SK-N-SH (cell line): ENCODE measurements at regions not wholly inside any gene's neighbourhood (a gene's known extent, or its start where the extent isn't known, plus 50 kb on each side); places are given as distances from the start of the nearest gene placed in this dataset.

Source experiments
- CTCF ChIA-PET: fragments of 300-600, 350-600 bp; formaldehyde crosslinking; extraction: SDS; loops from one replicate; lab custom pipeline; 2021; lab: Yijun Ruan, JAX
- POLR2A ChIA-PET: fragments of 350-600 bp; sonication (Branson Sonifier 250); formaldehyde crosslinking; extraction: SDS; loops from one replicate; lab custom pipeline; 2020; ENCODE audit warnings: antibody characterized with exemption, inconsistent platforms; lab: Yijun Ruan, JAX
- DNase-seq: peaks from one replicate; pipeline ENCODE4 v3.0.0; 2012
- H2AFZ ChIP-seq: fragments of 200-600 bp; sonication (generic); 2 replicates; pipeline ENCODE4 v1.8.1; 2016; ENCODE audit warnings: antibody characterized with exemption, mild to moderate bottlenecking, low read depth
- H3F3A ChIP-seq: fragments of 200-600 bp; sonication (generic); replicated peaks from 2 replicates; pipeline ENCODE3; 2016; ENCODE audit warnings: antibody characterized with exemption, mild to moderate bottlenecking; ENCODE audit not compliant: insufficient read depth
- H3K27ac ChIP-seq, 2 experiments: fragments of 200-500 bp in 1 of 2; fragments of 200-600 bp in 1 of 2; sonication (Bioruptor generic) in 1 of 2; sonication (generic), shearing (Covaris generic) in 1 of 2; 2 replicates each; pipeline versions ENCODE4 v1.5.1 to v1.6.1; 2014 to 2016; ENCODE audit warnings: low read depth in 2 of 2, inconsistent platforms in 1 of 2, low read length in 1 of 2, mild to moderate bottlenecking in 1 of 2, mixed read lengths in 1 of 2
- H3K27me3 ChIP-seq: fragments of 200-600 bp; sonication (generic), shearing (Covaris generic); 2 replicates; pipeline ENCODE4 v1.6.1; 2016; ENCODE audit warnings: mixed run types; ENCODE audit not compliant: insufficient read depth
- H3K36me3 ChIP-seq, 2 experiments: fragments of 200-500 bp in 1 of 2; fragments of 200-600 bp in 1 of 2; sonication (Bioruptor generic) in 1 of 2; sonication (generic) in 1 of 2; replicated peaks in 1 of 2; 2 replicates each; pipeline versions ENCODE3 to v1.5.1; 2014 to 2016; ENCODE audit warnings: low read length in 1 of 2, mild to moderate bottlenecking in 1 of 2; ENCODE audit not compliant: insufficient read depth in 2 of 2, control insufficient read depth in 1 of 2
- H3K4me1 ChIP-seq, 2 experiments: fragments of 200-500 bp in 1 of 2; fragments of 200-600 bp in 1 of 2; sonication (Bioruptor generic) in 1 of 2; sonication (generic), shearing (Covaris generic) in 1 of 2; 2 replicates each; pipeline versions ENCODE4 v1.5.1 to v1.6.1; 2014 to 2016; ENCODE audit warnings: low read depth in 1 of 2, low read length in 1 of 2, mixed run types in 1 of 2; ENCODE audit not compliant: insufficient read depth in 2 of 2, control insufficient read depth in 1 of 2
- H3K4me2 ChIP-seq: fragments of 200-600 bp; sonication (generic), shearing (Covaris generic); 2 replicates; pipeline ENCODE4 v1.6.1; 2017; ENCODE audit warnings: mixed run types
- H3K4me3 ChIP-seq, 2 experiments: fragments of 200-500 bp in 1 of 2; fragments of 200-600 bp in 1 of 2; sonication (Bioruptor generic) in 1 of 2; sonication (generic), shearing (Covaris generic) in 1 of 2; 2 replicates each; pipeline versions ENCODE4 v1.5.1 to v1.8.1; 2014 to 2016; ENCODE audit warnings: low read depth in 2 of 2, inconsistent platforms in 1 of 2, low read length in 1 of 2, mild to moderate bottlenecking in 1 of 2, mixed read lengths in 1 of 2, moderate library complexity in 1 of 2
- H3K79me2 ChIP-seq: fragments of 200-600 bp; sonication (generic); 2 replicates; pipeline ENCODE4 v1.8.1; 2017; ENCODE audit warnings: mild to moderate bottlenecking; ENCODE audit not compliant: insufficient read depth
- H3K9ac ChIP-seq: fragments of 200-600 bp; sonication (generic); 2 replicates; pipeline ENCODE4 v1.6.1; 2017; ENCODE audit warnings: mixed run types
- H3K9me2 ChIP-seq: fragments of 200-600 bp; sonication (generic); 2 replicates; pipeline ENCODE4 v1.6.1; 2017; ENCODE audit warnings: mixed run types
- H3K9me3 ChIP-seq: fragments of 200-600 bp; sonication (generic); 2 replicates; pipeline ENCODE4 v1.6.1; 2017; ENCODE audit warnings: mixed run types, mild to moderate bottlenecking, moderate library complexity
- H4K20me1 ChIP-seq: fragments of 200-600 bp; sonication (generic); 2 replicates; pipeline ENCODE4 v1.6.1; 2017; ENCODE audit warnings: mild to moderate bottlenecking, mixed run types; ENCODE audit not compliant: insufficient read depth
- EZH2phosphoT487 ChIP-seq: fragments of 200-600 bp; sonication (generic); IDR thresholded peaks from 2 replicates; pipeline ENCODE4 v1.6.1; 2017; ENCODE audit warnings: low read depth, mixed run types, mild to moderate bottlenecking, antibody characterized with exemption, moderate library complexity, borderline replicate concordance
- WGBS: methylation state at CpG from one replicate; pipeline ENCODE4 v1.1.6; 2017; ENCODE audit warnings: low lambda C conversion rate; 5-methylcytosine and 5-hydroxymethylcytosine counted together
- small RNA-seq, 7 experiments: library from RNA; depleted of rRNA; stranded (forward); fragments of <200 nt; gene quantifications; one replicate each; pipeline ENCODE3, GENCODE V24; 2012
- TF ChIP-seq, protein P1 (sequence below): IDR thresholded peaks from 2 replicates; pipeline ENCODE4 v1.4.0; 2012; ENCODE audit warnings: low read depth, borderline replicate concordance
- TF ChIP-seq, protein P2 (sequence below): fragments of 150-350 bp; IDR thresholded peaks from 2 replicates; pipeline ENCODE4 v1.6.1; 2016; ENCODE audit warnings: mild to moderate bottlenecking, low read depth, low read length

DNA sequence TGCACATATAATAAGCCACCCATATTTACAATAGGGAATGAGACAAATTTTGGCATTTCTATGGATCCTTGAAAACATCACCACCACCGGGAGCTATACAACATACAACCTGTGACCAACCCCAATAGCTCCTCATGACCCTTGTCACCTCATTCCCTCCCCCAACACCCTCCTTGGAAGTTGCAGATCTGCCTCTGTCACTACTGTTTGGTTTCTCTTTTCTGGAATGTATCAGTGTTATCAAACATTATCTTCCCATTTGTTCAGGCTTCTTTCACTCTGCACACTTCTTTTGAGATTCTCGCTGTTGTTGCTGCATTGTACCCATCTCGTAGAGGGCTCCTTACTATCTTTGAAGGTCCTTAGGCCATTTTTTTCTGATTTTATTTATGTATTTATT lies 75.6 kb downstream of the ZNF280B start (continued):
- TF ChIP-seq, protein P1, sequence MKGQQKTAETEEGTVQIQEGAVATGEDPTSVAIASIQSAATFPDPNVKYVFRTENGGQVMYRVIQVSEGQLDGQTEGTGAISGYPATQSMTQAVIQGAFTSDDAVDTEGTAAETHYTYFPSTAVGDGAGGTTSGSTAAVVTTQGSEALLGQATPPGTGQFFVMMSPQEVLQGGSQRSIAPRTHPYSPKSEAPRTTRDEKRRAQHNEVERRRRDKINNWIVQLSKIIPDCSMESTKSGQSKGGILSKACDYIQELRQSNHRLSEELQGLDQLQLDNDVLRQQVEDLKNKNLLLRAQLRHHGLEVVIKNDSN = no peak
- TF ChIP-seq, protein P2, sequence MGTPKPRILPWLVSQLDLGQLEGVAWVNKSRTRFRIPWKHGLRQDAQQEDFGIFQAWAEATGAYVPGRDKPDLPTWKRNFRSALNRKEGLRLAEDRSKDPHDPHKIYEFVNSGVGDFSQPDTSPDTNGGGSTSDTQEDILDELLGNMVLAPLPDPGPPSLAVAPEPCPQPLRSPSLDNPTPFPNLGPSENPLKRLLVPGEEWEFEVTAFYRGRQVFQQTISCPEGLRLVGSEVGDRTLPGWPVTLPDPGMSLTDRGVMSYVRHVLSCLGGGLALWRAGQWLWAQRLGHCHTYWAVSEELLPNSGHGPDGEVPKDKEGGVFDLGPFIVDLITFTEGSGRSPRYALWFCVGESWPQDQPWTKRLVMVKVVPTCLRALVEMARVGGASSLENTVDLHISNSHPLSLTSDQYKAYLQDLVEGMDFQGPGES = no peak

DNA sequence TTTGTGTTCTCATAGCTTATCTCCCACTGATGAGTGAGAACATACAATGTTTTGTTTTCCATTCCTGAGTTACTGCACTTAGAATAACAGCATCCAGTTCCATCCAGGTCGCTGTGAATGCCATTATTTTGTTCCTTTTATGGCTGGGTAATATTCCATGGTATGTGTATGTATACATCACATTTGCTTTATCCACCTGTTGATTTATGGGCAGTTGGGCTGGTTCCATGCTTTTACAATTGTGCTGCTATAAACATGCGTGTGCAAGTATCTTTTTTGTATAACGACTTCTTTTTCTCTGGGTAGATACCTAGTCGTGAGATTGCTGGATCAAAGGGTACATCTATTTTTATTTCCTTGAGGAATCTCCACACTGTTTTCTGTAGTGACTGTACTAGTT lies 74.8 kb downstream of the ZNF280B start:
- H3K27ac ChIP-seq = no peak overlapping the region
- TF ChIP-seq EZH2phosphoT487 = no peak
- TF ChIP-seq, all 33 proteins: peak for 0
- H3K79me2 ChIP-seq = no peaks in the 10 kb centered on the region
- no peaks in the 10 kb centered on the region for H3K4me1 ChIP-seq
- H3K36me3 ChIP-seq = no peaks in the 10 kb centered on the region
- H3K4me2 ChIP-seq = no peak overlapping the region
- no peaks in the 10 kb centered on the region for H3K27me3 ChIP-seq
- no peak overlapping the region for H3K4me3 ChIP-seq
- no peaks in the 10 kb centered on the region for H4K20me1 ChIP-seq
- WGBS = 14% methylated on average over 4 of the region's 4 CpGs
- no peaks in the 10 kb centered on the region for H3K9me2 ChIP-seq
- H3F3A ChIP-seq = no peaks in the 10 kb centered on the region
- ChIA-PET POLR2A (no interaction called here), CTCF (interaction anchor here (3.8 to 5.0 kb wide), 2 partner anchors 12 to 30 kb away, joined by 24 to 52 read pairs; no protein-coding TSS in a partner anchor)
- H3K9me3 ChIP-seq = no peaks in the 10 kb centered on the region
- no peak overlapping the region for H2AFZ ChIP-seq
- no peak overlapping the region for H3K9ac ChIP-seq
- no peak for DNase-seq

Small RNAs in the stretch of these regions (small RNA-seq; reads per million reads assigned to genes)
- gene AC245291.3 = 0 reads per million in 7 experiments
- 0 reads per million in 7 experiments for gene IGLVVII-41-1
